DMS153 treated with DMSO at 0.1 percent for 48 hours (cell line): ENCODE measurements at regions not wholly inside any gene's neighbourhood (a gene's known extent, or its start where the extent isn't known, plus 50 kb on each side); places are given as distances from the start of the nearest gene placed in this dataset.

ENCODE experiments used
- DNase-seq: peaks from one replicate; lab custom pipeline; 2025; ENCODE audit not compliant: unreplicated experiment; lab: John Stamatoyannopoulos, UW

DNA sequence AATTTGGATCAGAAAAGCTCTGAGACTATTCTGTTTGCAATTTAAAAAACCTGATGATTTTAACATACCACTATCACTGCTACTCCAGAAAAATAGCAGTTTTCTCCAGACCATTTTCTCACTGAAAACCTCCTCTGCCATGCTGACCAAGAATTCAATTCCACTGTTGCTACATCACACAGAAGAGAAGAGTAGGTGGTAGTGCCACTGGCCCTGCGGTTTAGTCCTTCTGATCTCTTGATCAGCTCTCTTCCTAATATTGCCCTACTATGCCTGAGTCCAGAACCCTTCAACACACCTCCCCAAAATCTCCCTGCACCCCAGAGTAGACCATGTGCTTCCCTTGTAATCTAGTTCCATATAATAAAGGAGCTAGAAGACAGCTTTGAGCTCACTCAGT is 55.8 kb upstream of the HS3ST1 start:
- no peak for DNase-seq

DNA sequence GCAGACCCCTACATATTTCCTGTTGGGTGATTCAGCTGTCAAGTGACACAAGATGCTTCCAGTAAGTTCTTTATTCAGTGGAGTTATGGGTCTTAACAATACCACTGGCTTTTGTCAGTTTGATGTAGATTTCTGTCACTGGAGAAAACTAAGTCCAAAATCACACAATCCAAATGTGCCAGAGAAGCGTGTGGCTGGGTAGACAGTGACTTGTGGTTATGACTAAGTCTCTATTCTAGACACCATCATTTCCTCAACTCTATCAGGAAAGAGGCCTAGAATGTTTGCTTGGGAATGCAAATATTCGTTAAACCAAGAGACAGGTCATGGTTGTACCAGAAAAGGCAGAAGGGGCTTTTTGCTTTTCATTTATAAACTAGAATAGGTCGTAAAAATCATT is 54.4 kb upstream of the HS3ST1 start:
- no peak for DNase-seq

DNA sequence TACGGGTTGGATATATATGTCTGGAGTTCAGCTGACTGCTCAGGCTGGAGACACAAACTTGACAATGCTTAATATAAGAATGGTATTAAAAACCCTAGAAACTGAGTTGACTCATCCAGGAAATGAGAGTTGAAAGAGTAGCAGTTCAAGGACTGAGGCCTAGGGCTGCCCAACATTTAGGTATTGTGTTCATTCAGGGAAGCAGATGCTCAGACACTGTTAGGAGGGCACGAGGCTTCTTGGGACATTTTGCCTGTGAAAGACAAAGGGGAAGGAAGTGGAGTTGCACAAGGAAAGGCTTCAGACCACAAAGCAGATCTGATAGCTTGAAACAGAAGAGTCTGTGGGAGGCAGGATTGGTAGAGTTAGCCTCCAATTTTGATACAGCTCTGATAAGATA is 52.0 kb upstream of the HS3ST1 start:
- DNase-seq, result no peak
